ENCODE measurements at regions not wholly inside any gene's neighbourhood (a gene's known extent, or its start where the extent isn't known, plus 50 kb on each side); places are given as distances from the start of the nearest gene placed in this dataset.

DNA sequence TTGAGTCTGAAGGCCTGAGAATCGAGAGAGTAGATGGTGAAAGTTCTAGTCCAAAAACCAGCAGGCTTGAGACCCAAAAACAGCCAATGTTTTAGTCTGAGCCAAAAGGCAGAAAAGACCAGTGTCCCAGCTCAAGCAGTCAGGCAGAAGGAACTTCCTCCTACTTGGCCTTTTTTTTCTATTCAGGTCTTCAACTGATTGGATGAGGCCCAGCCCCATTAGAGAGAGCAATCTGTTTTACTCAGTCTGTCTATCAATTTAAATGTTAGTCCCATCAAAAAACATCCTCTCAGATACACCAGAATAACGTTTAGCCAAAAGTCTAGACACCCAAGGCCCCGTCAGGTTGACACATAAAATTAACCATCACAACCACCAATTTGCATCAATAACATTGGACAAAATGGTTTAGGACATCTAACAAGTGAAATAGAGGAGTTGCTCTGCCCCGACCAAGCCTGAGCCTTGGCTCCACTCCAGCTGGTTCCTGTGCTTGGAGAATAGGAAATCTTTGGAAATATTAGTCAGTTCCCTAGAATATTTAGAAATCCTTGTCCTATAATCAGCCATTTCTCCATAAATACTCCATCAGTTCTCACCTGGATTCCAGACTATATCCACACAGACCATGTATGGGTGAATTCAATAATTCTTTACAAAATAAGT, 51.4 kb upstream of the LIPC start:
- no peak for TF ChIP-seq CTCF (IDR thresholded peaks at IDR 0.05)
- Mint-ChIP-seq H3K27ac (ENCODE audit: unreplicated experiment) (no peak overlapping the region), H3K27me3 (ENCODE audit: low read depth) (no peaks in the 10 kb centered on the region), H3K4me3 (ENCODE audit: unreplicated experiment) (no peak overlapping the region), H3K36me3 (ENCODE audit: low read depth) (peaks cover 2% of the 10 kb centered on the region), H3K4me1 (ENCODE audit: low read depth) (peaks cover 15% of the 10 kb centered on the region), H3K9me3 (ENCODE audit: low read depth) (peaks cover 5% of the 10 kb centered on the region)
- DNase-seq (ENCODE audit: low spot score) = no peak

DNA sequence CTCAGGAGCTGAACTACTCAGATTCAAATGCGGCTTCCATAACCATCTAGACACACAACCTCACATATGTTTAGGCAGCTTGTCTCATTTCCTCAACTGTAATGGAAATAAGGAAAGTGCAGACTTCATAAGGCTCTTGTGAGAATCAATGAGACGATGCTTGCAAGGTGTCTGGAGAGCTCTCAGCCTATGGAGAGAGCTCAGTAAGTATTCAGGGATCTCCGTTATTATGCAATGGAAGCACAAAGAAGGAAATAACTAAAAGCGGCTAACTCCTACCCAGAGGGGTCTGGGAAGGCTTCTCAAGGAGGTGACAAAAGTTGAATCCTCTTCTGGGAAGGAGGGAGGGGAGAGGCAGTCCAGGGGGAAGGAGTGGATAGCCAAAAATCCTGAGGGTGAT, 50.1 kb upstream of the LIPC start:
- H3K4me3 Mint-ChIP-seq (ENCODE audit: unreplicated experiment) = no peak overlapping the region
- peaks cover 2% of the 10 kb centered on the region for H3K36me3 Mint-ChIP-seq (ENCODE audit: low read depth)
- no peak for DNase-seq (ENCODE audit: low spot score)
- no peak overlapping the region for H3K27ac Mint-ChIP-seq (ENCODE audit: unreplicated experiment)
- no peak for TF ChIP-seq CTCF (IDR thresholded peaks at IDR 0.05)
- peaks cover 15% of the 10 kb centered on the region for H3K4me1 Mint-ChIP-seq (ENCODE audit: low read depth)
- peaks cover 5% of the 10 kb centered on the region for H3K9me3 Mint-ChIP-seq (ENCODE audit: low read depth)
- no peaks in the 10 kb centered on the region for H3K27me3 Mint-ChIP-seq (ENCODE audit: low read depth)

All from chondrocyte (in vitro differentiated cells).